Heart left ventricle (tissue), 13 donors: ENCODE measurements at regions not wholly inside any gene's neighbourhood (a gene's known extent, or its start where the extent isn't known, plus 50 kb on each side); places are given as distances from the start of the nearest gene placed in this dataset.

Experiments used
- CTCF ChIP-seq, 12 donors: fragments of 200-600 bp; sonication (generic) in 4 of 12; IDR thresholded peaks; one replicate each; pipeline versions ENCODE4 v1.5.0 to v1.8.0; 2018 to 2022; ENCODE audit warnings: antibody characterized with exemption in 12 of 12, mild to moderate bottlenecking in 5 of 12
- POLR2A ChIP-seq, 2 donors: fragments of 450-650 bp; IDR thresholded peaks; one replicate each; pipeline ENCODE4 v1.6.1; 2017; ENCODE audit warnings: antibody characterized with exemption in 2 of 2, mild to moderate bottlenecking in 2 of 2, moderate library complexity in 2 of 2
- donor health status: ischemic (EF 13 %, LVEDD 7.1; RV severe dilation, severe dysfunction).
- donor health status: DM: no; HTN: yes; CAD: no.
- donor health status: DM: no; HTN: no; CAD: no.
- donor health status: ischemic (EF 25% LVEDD 6.9; RV normal size, moderate dysfunction).
- donor health status: ischemic (EF 25% LVEDD 5.7; RV mildly dilated, moderate dysfunction).
- donor health status: ischemic (EF 35%, LVEDD 5.7; RV mildly dilated, moderate dysfunction).
- donor health status: nonischemic (EF 11% LVEDD 7.7; RV severe dilation, severe dysfunction).
- donor health status: DM: yes; HTN: yes; CAD: no.
- donor health status: PGD.
- donor health status: ischemic (EF 29% LVEDD 5.4; RV normal size, mild dysfunction).
- donor health status: nonischemic (EF 23%, LVEDD 6.1; RV moderate dilation, normal function).

DNA sequence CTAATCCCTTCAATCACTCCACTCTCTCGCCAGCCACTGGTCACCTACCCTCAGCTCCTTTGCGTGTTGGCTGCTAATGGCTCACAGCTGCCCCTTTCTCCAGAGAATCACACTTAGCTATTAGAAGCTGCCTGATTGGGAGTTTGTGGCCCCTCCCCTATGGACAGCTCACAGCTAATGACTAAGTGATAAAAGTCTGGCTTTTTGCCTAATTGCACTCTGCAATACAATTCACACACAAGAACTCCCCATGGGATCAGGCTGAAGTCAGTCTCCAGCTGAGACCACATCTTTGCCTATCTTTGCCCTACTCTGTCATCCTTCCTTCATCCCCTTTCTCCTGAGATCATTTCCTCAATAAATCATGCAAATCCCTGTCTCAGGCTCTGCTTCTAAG is 701.9 kb upstream of the RAB6C start:
- TF ChIP-seq POLR2A (IDR thresholded peaks at IDR 0.05) (no peak), CTCF (IDR thresholded peaks at IDR 0.05) (no peak)
